CD4-positive, alpha-beta memory T cell (primary cell): ENCODE measurements at regions not wholly inside any gene's neighbourhood (a gene's known extent, or its start where the extent isn't known, plus 50 kb on each side); places are given as distances from the start of the nearest gene placed in this dataset.
"Not testable (repeated sequence)": the region's sequence is repeated elsewhere in the genome, so short reads cannot be mapped to it uniquely, and the experiment has no call there.

Source experiments
- CTCF ChIA-PET: fragments of 350-600 bp; sonication (Branson Sonifier 250); formaldehyde crosslinking; loops from one replicate; lab custom pipeline; 2021; ENCODE audit warnings: inconsistent platforms; ENCODE audit not compliant: partially characterized antibody; lab: Charles Lee
- POLR2A ChIA-PET: fragments of 350-600 bp; sonication (Branson Sonifier 250); formaldehyde crosslinking; loops from one replicate; lab custom pipeline; 2021; ENCODE audit not compliant: partially characterized antibody; lab: Charles Lee
- DNase-seq, 5 donors: peaks; one replicate each; pipeline versions ENCODE4 v3.0.0 to v3.0.0-alpha.2; 2020 to 2022; ENCODE audit warnings: mixed read lengths in 1 of 5
- H3K27ac ChIP-seq: one replicate; pipeline ENCODE4 v1.7.0; 2013; ENCODE audit warnings: low read depth, low read length
- H3K27me3 ChIP-seq: 2 replicates; pipeline ENCODE4 v1.7.0; 2013; ENCODE audit warnings: mild to moderate bottlenecking, low read length, moderate library complexity; ENCODE audit not compliant: insufficient read depth
- H3K36me3 ChIP-seq: 2 replicates; pipeline ENCODE4 v1.7.0; 2013; ENCODE audit warnings: mild to moderate bottlenecking, low read length, moderate library complexity; ENCODE audit not compliant: insufficient read depth
- H3K4me1 ChIP-seq: 2 replicates; pipeline ENCODE4 v1.7.0; 2013; ENCODE audit warnings: mild to moderate bottlenecking, low read length, moderate library complexity; ENCODE audit not compliant: insufficient read depth
- H3K4me3 ChIP-seq, 2 donors: one replicate each; pipeline ENCODE4 v1.7.0; 2013; ENCODE audit warnings: low read length in 2 of 2, mild to moderate bottlenecking in 1 of 2
- H3K9me3 ChIP-seq, 2 donors: one replicate each; pipeline ENCODE4 v1.7.0; 2013; ENCODE audit warnings: low read length in 2 of 2, control low read depth in 1 of 2; ENCODE audit not compliant: control insufficient read depth in 1 of 2
- H3K27ac Mint-ChIP-seq, 7 donors: one replicate each; pipeline ENCODE4 v1.8.0; 2020 to 2021; ENCODE audit warnings: mixed read lengths in 7 of 7, mild to moderate bottlenecking in 6 of 7, inconsistent platforms in 3 of 7, moderate library complexity in 3 of 7
- H3K27me3 Mint-ChIP-seq, 2 donors: one replicate each; pipeline ENCODE4 v1.8.0; 2020 to 2021; ENCODE audit warnings: mixed read lengths in 2 of 2
- H3K36me3 Mint-ChIP-seq, 2 donors: one replicate each; pipeline ENCODE4 v1.8.0; 2020 to 2021; ENCODE audit warnings: mixed read lengths in 2 of 2, inconsistent platforms in 1 of 2, mild to moderate bottlenecking in 1 of 2
- H3K4me1 Mint-ChIP-seq, 4 donors: one replicate each; pipeline ENCODE4 v1.8.0; 2020 to 2021; ENCODE audit warnings: mixed read lengths in 4 of 4, mild to moderate bottlenecking in 1 of 4
- H3K4me3 Mint-ChIP-seq, 8 donors: one replicate each; pipeline ENCODE4 v1.8.0; 2020 to 2021; ENCODE audit warnings: mixed read lengths in 8 of 8, mild to moderate bottlenecking in 7 of 8, moderate library complexity in 6 of 8, inconsistent platforms in 3 of 8
- H3K9me3 Mint-ChIP-seq, 8 donors: one replicate each; pipeline ENCODE4 v1.8.0; 2020 to 2021; ENCODE audit warnings: mixed read lengths in 8 of 8, mild to moderate bottlenecking in 5 of 8, inconsistent platforms in 3 of 8, moderate library complexity in 1 of 8
- intact Hi-C: fragments of 100-400 bp; cut with micrococcal nuclease; formaldehyde crosslinking; loops from one replicate; pipeline ENCODE4 v1.15.1; 2023

DNA sequence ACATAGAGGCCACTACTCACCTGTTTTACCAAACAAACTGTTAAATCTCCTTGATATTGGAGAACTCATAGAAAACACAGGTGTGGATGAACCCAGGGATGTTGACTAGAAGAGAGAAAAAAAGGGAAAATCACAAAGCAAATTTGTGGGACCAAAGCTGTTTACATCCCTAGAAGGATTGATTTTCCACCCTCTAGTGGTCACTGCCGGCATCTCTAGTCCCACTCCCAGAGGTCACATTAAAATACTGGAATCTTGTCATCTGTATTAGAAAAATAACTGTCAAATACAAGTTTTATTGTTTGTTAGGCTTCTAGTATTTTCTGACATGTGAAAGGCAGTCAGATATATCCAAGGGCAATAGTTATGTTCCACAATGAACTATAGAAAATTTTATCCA lies 469.7 kb downstream of the FOXD4L4 start:
- H3K4me1 Mint-ChIP-seq, POLR2A ChIA-PET, H3K4me3 ChIP-seq, H3K36me3 ChIP-seq, DNase-seq, H3K27ac ChIP-seq, H3K27me3 ChIP-seq, H3K36me3 Mint-ChIP-seq, H3K27ac Mint-ChIP-seq, CTCF ChIA-PET, H3K27me3 Mint-ChIP-seq, H3K9me3 ChIP-seq, intact Hi-C loops, H3K4me3 Mint-ChIP-seq, H3K9me3 Mint-ChIP-seq, H3K4me1 ChIP-seq: not testable (repeated sequence)

DNA sequence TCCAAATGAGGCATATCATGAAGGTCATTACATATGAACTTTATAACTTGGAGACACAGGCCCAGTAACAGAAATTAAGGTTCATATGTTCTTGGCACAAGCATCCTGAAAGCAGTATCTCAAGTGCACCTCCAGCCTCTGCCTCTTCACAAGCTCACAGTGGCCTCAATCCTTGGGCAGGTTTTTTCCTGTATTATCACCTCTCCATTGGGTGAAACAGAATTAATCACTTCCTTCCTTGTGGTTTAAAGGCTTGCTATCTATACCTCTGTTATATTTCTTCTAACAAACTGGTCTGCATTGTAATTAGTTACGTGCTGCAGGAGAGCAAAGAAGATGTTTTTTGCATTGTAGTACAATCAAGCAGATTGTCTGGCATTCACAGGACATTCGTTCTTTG lies 471.0 kb downstream of the FOXD4L4 start:
- H3K27ac Mint-ChIP-seq, H3K27me3 ChIP-seq, H3K27me3 Mint-ChIP-seq, DNase-seq, intact Hi-C loops, CTCF ChIA-PET, H3K4me1 Mint-ChIP-seq, POLR2A ChIA-PET, H3K4me1 ChIP-seq, H3K36me3 ChIP-seq, H3K27ac ChIP-seq, H3K9me3 Mint-ChIP-seq, H3K9me3 ChIP-seq, H3K4me3 ChIP-seq, H3K4me3 Mint-ChIP-seq, H3K36me3 Mint-ChIP-seq: not testable (repeated sequence)

DNA sequence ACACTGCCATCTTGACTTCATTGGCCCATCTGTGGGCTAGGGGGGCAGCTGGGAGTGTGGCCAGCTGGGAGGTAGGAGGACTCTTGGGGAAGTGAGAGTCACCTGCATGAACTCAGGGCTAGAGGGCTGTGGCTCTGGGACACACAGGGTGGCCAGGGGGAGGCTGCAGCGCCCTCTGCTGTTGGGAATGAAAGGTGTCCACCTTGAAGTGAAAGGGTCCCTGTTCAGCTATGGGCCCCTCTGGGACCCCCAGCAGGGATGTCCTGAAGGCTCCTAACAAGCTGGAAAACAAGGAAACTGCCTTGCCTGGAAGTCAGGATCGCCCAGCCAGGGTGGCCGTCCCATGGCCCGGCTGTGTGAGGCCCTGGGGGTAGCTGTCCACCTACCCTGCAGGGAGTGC lies 507.8 kb downstream of the FOXD4L4 start:
- DNase-seq, H3K4me1 Mint-ChIP-seq, H3K27ac Mint-ChIP-seq, H3K27me3 Mint-ChIP-seq, H3K4me1 ChIP-seq, H3K9me3 Mint-ChIP-seq, H3K27ac ChIP-seq, CTCF ChIA-PET, POLR2A ChIA-PET, intact Hi-C loops, H3K4me3 Mint-ChIP-seq, H3K36me3 Mint-ChIP-seq, H3K27me3 ChIP-seq, H3K9me3 ChIP-seq, H3K4me3 ChIP-seq, H3K36me3 ChIP-seq: not testable (repeated sequence)

DNA sequence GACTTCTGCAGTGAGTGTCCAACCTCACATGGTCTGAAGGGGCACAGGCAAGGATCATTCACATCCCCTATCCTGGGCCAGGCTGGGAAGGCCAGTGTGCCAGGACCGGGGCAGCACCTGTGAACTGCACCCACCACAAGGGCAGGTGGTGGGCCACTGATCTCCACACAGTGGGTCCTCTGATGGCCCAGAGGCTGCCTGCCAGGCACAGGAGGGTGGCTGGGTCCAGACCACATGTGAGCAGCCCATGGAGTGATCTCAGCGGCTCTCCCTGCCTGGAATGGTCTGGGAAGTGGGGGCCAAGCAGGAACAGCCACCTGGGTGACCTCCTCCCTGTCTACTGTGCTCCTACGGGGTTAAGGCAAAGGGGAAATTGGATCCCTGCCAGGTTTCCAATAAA lies 508.5 kb downstream of the FOXD4L4 start:
- H3K4me1 Mint-ChIP-seq, H3K36me3 Mint-ChIP-seq, H3K4me1 ChIP-seq, H3K9me3 Mint-ChIP-seq, H3K4me3 Mint-ChIP-seq, intact Hi-C loops, H3K9me3 ChIP-seq, POLR2A ChIA-PET, H3K27me3 Mint-ChIP-seq, H3K4me3 ChIP-seq, CTCF ChIA-PET, H3K27ac Mint-ChIP-seq, H3K27ac ChIP-seq, H3K27me3 ChIP-seq, DNase-seq, H3K36me3 ChIP-seq: not testable (repeated sequence)

DNA sequence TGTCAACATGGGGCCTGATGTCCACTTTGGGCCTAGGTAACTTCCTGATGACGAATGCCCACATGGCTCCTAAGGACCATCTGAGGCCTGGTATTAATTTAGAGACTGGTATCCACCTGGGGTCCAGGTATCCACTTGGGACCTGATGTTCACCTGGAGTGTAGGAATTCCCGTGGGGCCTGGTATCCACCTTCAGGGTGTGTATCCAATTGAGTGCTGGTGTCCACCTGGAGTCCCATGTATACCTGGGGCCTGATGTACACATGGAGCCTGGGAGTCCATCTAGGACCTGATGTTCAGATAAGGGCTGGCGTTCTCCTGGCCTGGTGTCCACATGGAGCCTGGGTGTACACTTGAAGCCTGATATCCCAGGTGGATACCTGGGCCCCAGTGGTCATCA lies 520.6 kb downstream of the FOXD4L4 start:
- H3K4me3 Mint-ChIP-seq, H3K27ac Mint-ChIP-seq, H3K4me1 Mint-ChIP-seq, H3K9me3 Mint-ChIP-seq, H3K36me3 ChIP-seq, POLR2A ChIA-PET, H3K9me3 ChIP-seq, H3K27ac ChIP-seq, H3K36me3 Mint-ChIP-seq, H3K4me3 ChIP-seq, H3K27me3 ChIP-seq, H3K4me1 ChIP-seq, CTCF ChIA-PET, DNase-seq, H3K27me3 Mint-ChIP-seq, intact Hi-C loops: not testable (repeated sequence)

- DNase-seq, result not testable (repeated sequence)
These were observed 524.6 kb downstream of the FOXD4L4 start for GRCh38 chr9:66261576-66261975.

GRCh38 chr9:66263621-66264020 lies 526.7 kb downstream of the FOXD4L4 start:
- H3K4me1 ChIP-seq, H3K9me3 ChIP-seq, H3K4me3 ChIP-seq, H3K27ac ChIP-seq, POLR2A ChIA-PET, H3K27ac Mint-ChIP-seq, DNase-seq, H3K4me3 Mint-ChIP-seq, H3K27me3 Mint-ChIP-seq, H3K9me3 Mint-ChIP-seq, H3K36me3 ChIP-seq, CTCF ChIA-PET, H3K27me3 ChIP-seq, H3K4me1 Mint-ChIP-seq, H3K36me3 Mint-ChIP-seq, intact Hi-C loops: not testable (repeated sequence)

More at GRCh38 chr9:66261576-66261975, 524.6 kb downstream of the FOXD4L4 start:
- H3K9me3 ChIP-seq, H3K27me3 ChIP-seq, POLR2A ChIA-PET, H3K36me3 ChIP-seq, CTCF ChIA-PET, H3K27ac Mint-ChIP-seq, intact Hi-C loops, H3K27ac ChIP-seq, H3K27me3 Mint-ChIP-seq, H3K4me1 ChIP-seq, H3K36me3 Mint-ChIP-seq, H3K4me3 Mint-ChIP-seq, H3K4me3 ChIP-seq, H3K4me1 Mint-ChIP-seq, H3K9me3 Mint-ChIP-seq: not testable (repeated sequence)

GRCh38 chr9:66264786-66265185 lies 527.8 kb downstream of the FOXD4L4 start:
- H3K4me1 ChIP-seq, intact Hi-C loops, H3K27ac Mint-ChIP-seq, H3K27me3 Mint-ChIP-seq, H3K9me3 ChIP-seq, H3K4me1 Mint-ChIP-seq, H3K4me3 ChIP-seq, H3K36me3 ChIP-seq, CTCF ChIA-PET, DNase-seq, H3K27me3 ChIP-seq, H3K27ac ChIP-seq, H3K4me3 Mint-ChIP-seq, POLR2A ChIA-PET, H3K36me3 Mint-ChIP-seq, H3K9me3 Mint-ChIP-seq: not testable (repeated sequence)
